ENCODE measurements at regions not wholly inside any gene's neighbourhood (a gene's known extent, or its start where the extent isn't known, plus 50 kb on each side); places are given as distances from the start of the nearest gene placed in this dataset.

DNA sequence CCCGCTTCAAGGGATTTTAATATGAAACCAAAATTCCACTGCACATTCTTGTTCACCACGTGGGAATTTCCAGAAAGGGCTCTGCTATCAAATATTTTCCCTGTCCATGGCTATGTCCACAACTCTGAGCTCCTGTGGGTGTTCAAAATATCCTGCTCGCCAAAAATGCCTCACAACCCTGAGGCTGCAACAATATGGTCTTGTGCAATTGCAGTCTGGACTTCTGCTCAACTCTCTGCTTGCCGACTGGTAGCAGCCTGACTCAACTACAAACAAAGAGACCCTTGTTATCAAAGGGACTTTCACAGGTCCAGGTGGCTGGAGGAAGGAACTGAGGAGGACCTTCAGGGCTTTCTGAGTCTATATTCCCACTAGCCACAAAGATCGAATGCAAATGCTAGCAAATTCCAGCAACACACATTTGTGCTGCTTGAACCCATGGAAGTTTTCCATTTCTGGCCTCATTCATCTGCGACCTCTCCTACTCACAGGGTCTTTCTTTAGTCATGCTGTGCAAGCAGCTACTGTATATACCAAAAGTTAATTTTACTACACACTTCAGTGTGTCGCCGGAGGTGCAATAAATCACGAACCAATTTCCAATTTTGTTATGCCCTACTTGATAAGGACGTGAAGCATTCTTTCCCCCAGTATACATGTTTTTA is 169.2 kb upstream of the SLC30A5 start:
- Histone ChIP-seq H3K36me3 (replicated peaks in 1 of 2; ENCODE audit: control insufficient read depth in 1 of 2, insufficient read depth in 2 of 2, low read length in 2 of 2) (no peaks in the 10 kb centered on the region), H3K4me2 (replicated peaks; ENCODE audit: extremely low read depth, low read length, poor library complexity, severe bottlenecking) (no peak overlapping the region), H4K20me1 (ENCODE audit: insufficient read depth, low read length) (no peaks in the 10 kb centered on the region), H3K27ac (ENCODE audit: low read depth in 1 of 2, low read length in 2 of 2) (no peak overlapping the region), H3K4me3 (replicated peaks in 1 of 3; ENCODE audit: low read depth in 2 of 3, low read length in 3 of 3) (no peak overlapping the region), H3K9me3 (replicated peaks in 1 of 2; ENCODE audit: control insufficient read depth in 1 of 2, insufficient read depth in 1 of 2, low read length in 2 of 2) (peaks cover 0 to 16% of the 10 kb centered on the region in 2 donors), H3K27me3 (ENCODE audit: control insufficient read depth in 2 of 2, insufficient read depth in 2 of 2, low read length in 2 of 2) (no peaks in the 10 kb centered on the region), H3K79me2 (ENCODE audit: insufficient read depth, low read length) (no peaks in the 10 kb centered on the region), H2AFZ (ENCODE audit: insufficient read depth, low read depth, low read length, poor library complexity, severe bottlenecking) (no peak overlapping the region), H3K4me1 (ENCODE audit: control insufficient read depth in 1 of 2, insufficient read depth in 2 of 2, low read length in 2 of 2) (no peaks in the 10 kb centered on the region), H3K9ac (ENCODE audit: insufficient read depth, low read length, poor library complexity, severe bottlenecking) (no peak overlapping the region)
- no peaks in the 10 kb centered on the region for H3K36me3 Mint-ChIP-seq
- intact Hi-C loops (cut with micrococcal nuclease), result no loop called here
- TF ChIP-seq, protein P1, sequence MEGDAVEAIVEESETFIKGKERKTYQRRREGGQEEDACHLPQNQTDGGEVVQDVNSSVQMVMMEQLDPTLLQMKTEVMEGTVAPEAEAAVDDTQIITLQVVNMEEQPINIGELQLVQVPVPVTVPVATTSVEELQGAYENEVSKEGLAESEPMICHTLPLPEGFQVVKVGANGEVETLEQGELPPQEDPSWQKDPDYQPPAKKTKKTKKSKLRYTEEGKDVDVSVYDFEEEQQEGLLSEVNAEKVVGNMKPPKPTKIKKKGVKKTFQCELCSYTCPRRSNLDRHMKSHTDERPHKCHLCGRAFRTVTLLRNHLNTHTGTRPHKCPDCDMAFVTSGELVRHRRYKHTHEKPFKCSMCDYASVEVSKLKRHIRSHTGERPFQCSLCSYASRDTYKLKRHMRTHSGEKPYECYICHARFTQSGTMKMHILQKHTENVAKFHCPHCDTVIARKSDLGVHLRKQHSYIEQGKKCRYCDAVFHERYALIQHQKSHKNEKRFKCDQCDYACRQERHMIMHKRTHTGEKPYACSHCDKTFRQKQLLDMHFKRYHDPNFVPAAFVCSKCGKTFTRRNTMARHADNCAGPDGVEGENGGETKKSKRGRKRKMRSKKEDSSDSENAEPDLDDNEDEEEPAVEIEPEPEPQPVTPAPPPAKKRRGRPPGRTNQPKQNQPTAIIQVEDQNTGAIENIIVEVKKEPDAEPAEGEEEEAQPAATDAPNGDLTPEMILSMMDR (IDR thresholded peaks at IDR 0.05), result no peak
- 93% methylated on average over 5 of the region's 10 CpGs for WGBS (ENCODE audit: insufficient coverage)
- H3K4me3 Mint-ChIP-seq, result no peak overlapping the region
- no peaks in the 10 kb centered on the region for H3K4me1 Mint-ChIP-seq
- H3K27me3 Mint-ChIP-seq (ENCODE audit: low read depth in 3 of 3), result peaks cover 0 to 4% (median 0%) of the 10 kb centered on the region in 3 donors
- DNase-seq, result no peak
- peaks cover 3 to 19% (median 9%) of the 10 kb centered on the region in 7 donors for H3K9me3 Mint-ChIP-seq
- H3K27ac Mint-ChIP-seq, result no peak overlapping the region

DNA sequence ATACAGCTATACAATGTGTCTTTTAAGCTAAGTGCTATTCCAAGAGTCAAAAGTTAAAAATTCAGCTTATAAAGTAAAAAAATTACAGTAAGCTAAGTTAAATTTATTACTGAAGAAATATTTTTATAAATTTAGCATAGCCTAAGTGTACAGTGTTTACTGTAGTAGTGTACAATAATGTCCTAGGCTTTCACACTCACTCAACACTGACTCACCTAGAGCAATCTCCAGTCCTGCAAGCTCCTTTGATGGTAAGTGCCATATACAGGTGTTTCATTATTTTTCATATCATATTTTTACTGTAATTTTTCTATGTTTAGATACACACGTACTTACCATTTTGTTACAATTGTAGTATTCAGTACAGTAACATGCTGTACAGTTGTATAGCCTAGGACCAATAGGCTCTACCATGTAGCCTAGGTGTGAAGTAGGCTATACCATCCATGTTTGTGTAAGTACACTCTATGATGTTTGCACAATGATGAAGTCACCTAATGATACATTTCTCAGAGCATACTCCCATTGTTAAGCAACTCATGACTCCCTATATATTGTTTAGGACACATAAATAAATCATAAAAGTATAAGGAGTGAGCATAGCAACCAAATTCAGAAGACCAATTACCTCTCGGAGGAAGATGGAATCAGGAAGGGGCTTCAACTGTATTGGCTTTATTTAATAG is 165.1 kb upstream of the SLC30A5 start:
- TF ChIP-seq, protein P1 (IDR thresholded peaks at IDR 0.05), result no peak
- Mint-ChIP-seq H3K27ac (no peak overlapping the region), H3K4me3 (no peak overlapping the region), H3K27me3 (ENCODE audit: low read depth in 3 of 3) (peaks cover 0 to 3% (median 0%) of the 10 kb centered on the region in 3 donors), H3K9me3 (peaks cover 8 to 31% (median 15%) of the 10 kb centered on the region in 7 donors), H3K4me1 (no peaks in the 10 kb centered on the region), H3K36me3 (no peaks in the 10 kb centered on the region)
- Histone ChIP-seq H3K27me3 (ENCODE audit: control insufficient read depth in 2 of 2, insufficient read depth in 2 of 2, low read length in 2 of 2) (no peaks in the 10 kb centered on the region), H3K36me3 (replicated peaks in 1 of 2; ENCODE audit: control insufficient read depth in 1 of 2, insufficient read depth in 2 of 2, low read length in 2 of 2) (no peaks in the 10 kb centered on the region), H3K9ac (ENCODE audit: insufficient read depth, low read length, poor library complexity, severe bottlenecking) (no peak overlapping the region), H3K4me1 (ENCODE audit: control insufficient read depth in 1 of 2, insufficient read depth in 2 of 2, low read length in 2 of 2) (no peaks in the 10 kb centered on the region), H2AFZ (ENCODE audit: insufficient read depth, low read depth, low read length, poor library complexity, severe bottlenecking) (no peak overlapping the region), H3K27ac (ENCODE audit: low read depth in 1 of 2, low read length in 2 of 2) (no peak overlapping the region), H3K9me3 (replicated peaks in 1 of 2; ENCODE audit: control insufficient read depth in 1 of 2, insufficient read depth in 1 of 2, low read length in 2 of 2) (peaks cover 27 to 34% of the 10 kb centered on the region in 2 donors), H4K20me1 (ENCODE audit: insufficient read depth, low read length) (no peaks in the 10 kb centered on the region), H3K4me3 (replicated peaks in 1 of 3; ENCODE audit: low read depth in 2 of 3, low read length in 3 of 3) (no peak overlapping the region), H3K4me2 (replicated peaks; ENCODE audit: extremely low read depth, low read length, poor library complexity, severe bottlenecking) (no peak overlapping the region), H3K79me2 (ENCODE audit: insufficient read depth, low read length) (no peaks in the 10 kb centered on the region)
- WGBS (ENCODE audit: insufficient coverage), result no CpG with 5 or more reads among the region's 2 CpGs
- no peak for DNase-seq
- intact Hi-C loops (cut with micrococcal nuclease), result no loop called here

Measured in CD14-positive monocyte (primary cell).